ENCODE measurements at regions not wholly inside any gene's neighbourhood (a gene's known extent, or its start where the extent isn't known, plus 50 kb on each side); places are given as distances from the start of the nearest gene placed in this dataset.

GRCh38 chr2:2681085-2681484, 350.0 kb upstream of the MYT1L start:
- H3K4me3 ChIP-seq: no peak overlapping the region
- H3K9me3 ChIP-seq: no peaks in the 10 kb centered on the region
- ATAC-seq: no peak
- no peak for TF ChIP-seq CTCF (IDR thresholded peaks at IDR 0.05)
- H3K36me3 ChIP-seq (ENCODE audit: low read depth): no peaks in the 10 kb centered on the region
- no peak for DNase-seq
- H3K4me1 ChIP-seq (ENCODE audit: low read depth): no peaks in the 10 kb centered on the region
- intact Hi-C loops (cut with DNase I, micrococcal nuclease): no loop called here

DNA sequence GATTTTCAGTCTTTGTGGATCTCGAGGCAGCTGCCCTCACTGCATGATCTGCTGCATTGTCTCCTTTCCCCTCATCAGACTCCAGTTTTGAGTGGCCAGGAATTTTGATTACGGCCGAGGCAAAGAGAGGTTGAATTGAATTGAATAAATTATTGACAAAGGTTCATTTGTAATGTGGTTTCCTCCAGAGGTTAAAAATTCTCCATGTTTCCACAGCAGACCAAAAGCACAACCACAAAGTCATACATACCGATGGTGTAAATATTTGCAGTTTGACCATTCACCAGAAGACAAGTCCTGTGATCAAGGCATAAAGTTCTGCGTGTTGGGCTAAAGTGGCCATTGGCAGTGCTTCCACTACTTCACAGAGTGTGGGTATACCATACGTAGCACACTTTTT, 343.8 kb upstream of the MYT1L start:
- DNase-seq (no peak), ATAC-seq (no peak)
- TF ChIP-seq CTCF (IDR thresholded peaks at IDR 0.05): no peak
- Histone ChIP-seq H3K4me3 (no peak overlapping the region), H3K36me3 (ENCODE audit: low read depth) (no peaks in the 10 kb centered on the region), H3K4me1 (ENCODE audit: low read depth) (no peaks in the 10 kb centered on the region), H3K9me3 (no peaks in the 10 kb centered on the region)
- intact Hi-C loops (cut with DNase I, micrococcal nuclease): no loop called here

DNA sequence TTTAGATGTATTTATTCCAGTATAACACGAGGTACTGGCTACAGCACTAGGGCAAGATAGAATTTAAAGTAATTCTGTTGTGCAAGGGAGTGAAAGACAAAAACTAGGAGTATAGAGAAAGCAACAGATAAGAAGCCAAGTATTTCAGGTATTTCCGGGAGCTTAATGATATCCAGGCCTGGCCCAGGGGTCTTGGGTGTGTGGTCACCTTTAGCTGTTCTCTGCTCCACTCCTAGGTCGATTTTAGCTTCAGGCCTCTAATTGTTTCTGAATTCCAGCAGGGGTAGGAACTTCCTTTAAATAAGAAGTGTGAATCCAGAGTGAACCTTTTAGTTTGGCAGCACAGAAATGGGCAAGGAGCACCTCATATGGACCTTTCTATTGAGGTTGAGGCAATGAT, 342.3 kb upstream of the MYT1L start:
- intact Hi-C loops (cut with DNase I, micrococcal nuclease): no loop called here
- Histone ChIP-seq H3K36me3 (ENCODE audit: low read depth) (no peaks in the 10 kb centered on the region), H3K4me3 (no peak overlapping the region), H3K4me1 (ENCODE audit: low read depth) (no peaks in the 10 kb centered on the region), H3K9me3 (no peaks in the 10 kb centered on the region)
- DNase-seq (no peak), ATAC-seq (no peak)
- TF ChIP-seq CTCF (IDR thresholded peaks at IDR 0.05): no peak

DNA sequence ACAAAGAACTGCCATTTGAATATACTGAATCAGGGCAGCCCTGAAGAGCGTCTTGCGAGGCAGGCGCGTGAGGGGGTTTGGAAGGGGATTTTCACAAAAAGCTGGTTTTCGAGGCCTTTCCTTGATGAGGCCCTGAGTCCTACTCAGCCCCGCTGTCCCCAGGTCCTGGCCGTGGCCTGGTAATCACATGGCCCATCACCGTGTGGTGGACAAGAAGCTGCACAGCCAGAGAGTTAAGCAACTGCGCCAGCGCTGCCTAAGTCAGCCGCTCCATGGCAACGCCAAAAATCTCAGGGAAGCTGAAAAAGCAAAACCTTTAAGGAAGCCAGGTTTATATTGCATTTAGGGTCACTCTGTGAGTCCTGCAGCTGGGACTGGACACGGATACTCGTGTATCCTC, 341.2 kb upstream of the MYT1L start:
- no peak for DNase-seq
- no peak for TF ChIP-seq CTCF (IDR thresholded peaks at IDR 0.05)
- no peaks in the 10 kb centered on the region for H3K9me3 ChIP-seq
- no peak for ATAC-seq
- H3K4me1 ChIP-seq (ENCODE audit: low read depth): no peaks in the 10 kb centered on the region
- H3K4me3 ChIP-seq: no peak overlapping the region
- intact Hi-C loops (cut with DNase I, micrococcal nuclease): no loop called here
- no peaks in the 10 kb centered on the region for H3K36me3 ChIP-seq (ENCODE audit: low read depth)

DNA sequence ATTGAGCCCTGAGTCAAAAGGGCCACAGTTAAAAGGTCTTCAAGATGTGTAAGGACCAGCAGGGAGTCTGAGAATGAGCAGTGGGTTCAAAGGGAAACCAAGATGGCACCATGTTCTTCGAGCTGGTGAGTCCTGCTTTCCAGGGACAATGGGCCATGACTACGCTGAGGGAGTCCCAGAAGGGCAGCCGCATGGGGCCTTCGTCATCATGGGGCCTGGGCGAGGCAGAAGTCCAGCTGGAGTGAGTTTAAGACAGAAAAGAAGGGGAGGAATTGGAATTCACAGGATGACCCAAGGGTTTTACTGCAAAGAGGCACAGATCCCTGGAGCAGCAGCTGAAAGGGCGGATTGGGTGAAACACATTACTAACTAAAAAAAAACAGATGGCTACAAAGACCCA, 340.8 kb upstream of the MYT1L start:
- Histone ChIP-seq H3K4me1 (ENCODE audit: low read depth) (no peaks in the 10 kb centered on the region), H3K9me3 (no peaks in the 10 kb centered on the region), H3K36me3 (ENCODE audit: low read depth) (no peaks in the 10 kb centered on the region), H3K4me3 (no peak overlapping the region)
- TF ChIP-seq CTCF (IDR thresholded peaks at IDR 0.05): no peak
- ATAC-seq (no peak), DNase-seq (no peak)
- intact Hi-C loops (cut with DNase I, micrococcal nuclease): no loop called here

DNA sequence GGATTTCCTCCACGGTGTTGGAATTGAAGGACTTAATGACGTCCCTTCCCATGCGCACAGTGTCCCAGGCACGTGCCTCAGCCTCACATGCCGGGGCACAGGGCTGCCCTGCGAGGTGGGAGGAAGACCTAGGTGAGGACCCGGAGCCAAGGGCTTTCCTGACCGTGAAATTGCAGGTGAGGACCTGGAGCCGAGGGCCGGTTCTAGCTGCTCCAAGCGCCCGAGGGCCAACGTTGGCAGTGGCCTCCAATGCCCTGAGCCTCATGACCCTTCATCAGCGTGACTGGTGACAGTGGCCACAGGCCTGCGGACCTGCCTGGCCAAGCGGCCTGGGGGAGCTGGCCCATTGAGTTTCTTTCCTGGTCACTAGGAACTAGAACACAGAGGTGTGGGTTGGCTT, 338.2 kb upstream of the MYT1L start:
- ATAC-seq: no peak
- intact Hi-C loops (cut with DNase I, micrococcal nuclease): no loop called here

More for the DNA sequence above, 338.2 kb upstream of the MYT1L start:
- no peak overlapping the region for H3K4me3 ChIP-seq
- no peak for DNase-seq
- no peaks in the 10 kb centered on the region for H3K4me1 ChIP-seq (ENCODE audit: low read depth)
- no peak for TF ChIP-seq CTCF (IDR thresholded peaks at IDR 0.05)
- no peaks in the 10 kb centered on the region for H3K36me3 ChIP-seq (ENCODE audit: low read depth)
- H3K9me3 ChIP-seq: no peaks in the 10 kb centered on the region

Data from mucosa of descending colon (tissue), 3 donors.